ACC112 (cell line): ENCODE measurements at regions not wholly inside any gene's neighbourhood (a gene's known extent, or its start where the extent isn't known, plus 50 kb on each side); places are given as distances from the start of the nearest gene placed in this dataset.

ENCODE experiments used
- H2AFZ ChIP-seq: fragments of 200-600 bp; sonication (generic); one replicate; pipeline ENCODE4 v1.6.0; 2017; ENCODE audit warnings: antibody characterized with exemption, low read length; ENCODE audit not compliant: unreplicated experiment
- H3K27ac ChIP-seq: fragments of 200-600 bp; sonication (generic); 2 replicates; pipeline ENCODE4 v1.5.1; 2014; ENCODE audit warnings: low read depth, mild to moderate bottlenecking, antibody characterized with exemption, low read length, moderate library complexity
- H3K27me3 ChIP-seq: fragments of 200-600 bp; sonication (generic); 2 replicates; pipeline ENCODE4 v1.6.1; 2014; ENCODE audit warnings: mild to moderate bottlenecking, antibody characterized with exemption, low read length, moderate library complexity, mixed read lengths; ENCODE audit not compliant: insufficient read depth
- H3K36me3 ChIP-seq: fragments of 200-600 bp; sonication (generic); 2 replicates; pipeline ENCODE4 v1.6.1; 2016; ENCODE audit warnings: mild to moderate bottlenecking, antibody characterized with exemption, low read length, moderate library complexity, mixed read lengths; ENCODE audit not compliant: insufficient read depth
- H3K4me1 ChIP-seq: fragments of 200-600 bp; sonication (generic); one replicate; pipeline ENCODE4 v1.6.1; 2016; ENCODE audit warnings: low read length, mixed read lengths; ENCODE audit not compliant: insufficient read depth, unreplicated experiment, control insufficient read depth
- H3K4me3 ChIP-seq: fragments of 200-600 bp; sonication (generic); 2 replicates; pipeline ENCODE4 v1.5.1; 2014; ENCODE audit warnings: mild to moderate bottlenecking, low read depth, low read length
- H3K79me2 ChIP-seq: fragments of 200-600 bp; sonication (generic); one replicate; pipeline ENCODE4 v1.6.0; 2016; ENCODE audit warnings: low read length; ENCODE audit not compliant: control insufficient read depth, unreplicated experiment, insufficient read depth

GRCh38 chr5:44900273-44900954, 91.7 kb downstream of the MRPS30 start:
- Histone ChIP-seq H3K4me3 (no peak overlapping the region), H3K79me2 (no peaks in the 10 kb centered on the region), H2AFZ (no peak overlapping the region), H3K4me1 (no peaks in the 10 kb centered on the region), H3K27me3 (peaks cover 36% of the 10 kb centered on the region), H3K36me3 (no peaks in the 10 kb centered on the region), H3K27ac (no peak overlapping the region)

DNA sequence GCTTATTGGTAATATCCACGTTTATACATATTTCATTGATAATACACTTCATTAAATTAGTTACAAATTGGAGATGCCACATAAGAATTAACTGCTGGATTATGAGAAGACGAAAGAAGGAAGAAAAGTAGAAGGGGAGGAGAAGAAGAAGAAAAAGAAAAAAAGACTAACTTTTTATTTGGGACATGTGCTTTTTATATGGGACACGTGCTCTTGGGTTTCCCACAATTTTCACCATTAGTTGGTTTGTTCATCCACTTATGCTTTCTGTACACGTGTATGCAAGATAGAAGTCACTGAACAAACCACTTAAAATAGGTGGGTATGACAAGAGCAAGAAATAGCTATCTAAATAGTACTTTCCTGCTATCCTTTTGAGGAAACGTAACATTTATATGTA, 98.6 kb downstream of the MRPS30 start:
- Histone ChIP-seq H3K79me2 (no peaks in the 10 kb centered on the region), H3K4me1 (no peaks in the 10 kb centered on the region), H3K27ac (no peak overlapping the region), H3K4me3 (no peak overlapping the region), H2AFZ (no peak overlapping the region), H3K27me3 (peaks cover 9% of the 10 kb centered on the region; the same call in 1 of the 2 replicates), H3K36me3 (no peaks in the 10 kb centered on the region)

GRCh38 chr5:44909004-44909403, 100.3 kb downstream of the MRPS30 start:
- Histone ChIP-seq H3K79me2 (no peaks in the 10 kb centered on the region), H2AFZ (no peak overlapping the region), H3K4me3 (no peak overlapping the region), H3K27ac (no peak overlapping the region), H3K27me3 (peaks cover 21% of the 10 kb centered on the region), H3K4me1 (no peaks in the 10 kb centered on the region), H3K36me3 (no peaks in the 10 kb centered on the region)

DNA sequence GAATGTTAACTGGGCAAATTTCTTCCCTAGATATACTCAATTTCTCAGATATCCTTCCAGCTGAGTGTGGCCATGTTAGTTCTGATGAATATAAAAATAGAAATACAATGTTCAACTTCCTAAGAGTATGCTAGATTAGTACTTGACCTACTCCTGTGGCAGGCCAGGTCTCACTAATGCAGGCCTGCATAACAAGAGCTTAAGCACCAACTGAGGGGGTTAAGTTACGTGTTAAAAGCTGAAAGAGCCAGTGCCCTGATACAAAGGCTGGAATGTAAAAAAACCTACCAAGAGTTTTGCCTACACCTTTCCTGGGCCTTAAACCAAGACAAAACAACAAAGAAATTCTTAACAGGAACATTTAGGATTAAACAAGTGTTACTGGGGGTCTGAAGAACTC, 102.8 kb downstream of the MRPS30 start:
- Histone ChIP-seq H3K4me3 (no peak overlapping the region), H2AFZ (no peak overlapping the region), H3K79me2 (no peaks in the 10 kb centered on the region), H3K27ac (no peak overlapping the region), H3K4me1 (no peaks in the 10 kb centered on the region), H3K36me3 (no peaks in the 10 kb centered on the region), H3K27me3 (peaks cover 24% of the 10 kb centered on the region)

DNA sequence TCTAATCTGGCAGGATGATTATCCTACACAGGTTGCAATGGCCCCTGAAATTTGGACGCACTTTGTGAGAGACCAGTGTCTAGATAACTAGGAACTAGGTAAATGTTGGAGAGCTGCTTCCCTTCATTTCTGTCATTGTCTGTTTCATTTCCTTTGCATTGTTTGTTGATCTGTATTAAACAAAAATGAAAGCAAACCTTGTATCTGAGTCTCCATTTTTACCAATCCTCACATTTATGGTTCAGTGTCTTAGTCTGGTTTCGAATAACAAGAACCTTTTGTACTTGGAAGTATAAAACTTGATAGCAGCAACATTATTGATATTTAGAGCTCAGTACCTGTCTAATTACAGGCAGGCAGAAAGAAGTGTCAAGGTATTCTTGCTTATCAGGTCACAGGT, 105.5 kb downstream of the MRPS30 start:
- Histone ChIP-seq H3K4me3 (no peak overlapping the region), H2AFZ (no peak overlapping the region), H3K4me1 (no peaks in the 10 kb centered on the region), H3K27ac (no peak overlapping the region), H3K79me2 (no peaks in the 10 kb centered on the region), H3K36me3 (no peaks in the 10 kb centered on the region), H3K27me3 (peaks cover 43% of the 10 kb centered on the region)

DNA sequence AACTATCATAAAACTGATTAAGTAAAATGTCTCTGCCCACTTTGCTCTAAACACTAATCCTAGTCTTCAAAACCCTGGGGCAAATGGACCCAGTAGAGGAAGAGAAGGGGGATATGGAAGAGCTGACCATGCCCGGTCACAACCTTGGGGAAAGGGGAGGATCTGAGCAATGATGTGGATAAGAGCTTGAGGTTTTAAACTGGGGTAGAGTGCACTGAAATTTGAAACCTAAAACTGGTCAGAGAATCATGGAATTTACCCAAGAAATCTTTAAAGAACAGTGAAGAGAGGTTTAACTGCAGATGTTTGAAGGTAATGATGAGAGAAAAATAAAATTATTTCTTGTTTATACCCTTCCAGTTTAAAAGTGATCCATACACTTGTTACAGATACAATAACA, 110.8 kb downstream of the MRPS30 start:
- peaks cover 28% of the 10 kb centered on the region; the same call in 1 of the 2 replicates for H3K27me3 ChIP-seq
- no peaks in the 10 kb centered on the region for H3K36me3 ChIP-seq
- H3K27ac ChIP-seq: no peak overlapping the region
- H3K4me1 ChIP-seq: no peaks in the 10 kb centered on the region
- H2AFZ ChIP-seq: no peak overlapping the region
- no peaks in the 10 kb centered on the region for H3K79me2 ChIP-seq
- no peak overlapping the region for H3K4me3 ChIP-seq

DNA sequence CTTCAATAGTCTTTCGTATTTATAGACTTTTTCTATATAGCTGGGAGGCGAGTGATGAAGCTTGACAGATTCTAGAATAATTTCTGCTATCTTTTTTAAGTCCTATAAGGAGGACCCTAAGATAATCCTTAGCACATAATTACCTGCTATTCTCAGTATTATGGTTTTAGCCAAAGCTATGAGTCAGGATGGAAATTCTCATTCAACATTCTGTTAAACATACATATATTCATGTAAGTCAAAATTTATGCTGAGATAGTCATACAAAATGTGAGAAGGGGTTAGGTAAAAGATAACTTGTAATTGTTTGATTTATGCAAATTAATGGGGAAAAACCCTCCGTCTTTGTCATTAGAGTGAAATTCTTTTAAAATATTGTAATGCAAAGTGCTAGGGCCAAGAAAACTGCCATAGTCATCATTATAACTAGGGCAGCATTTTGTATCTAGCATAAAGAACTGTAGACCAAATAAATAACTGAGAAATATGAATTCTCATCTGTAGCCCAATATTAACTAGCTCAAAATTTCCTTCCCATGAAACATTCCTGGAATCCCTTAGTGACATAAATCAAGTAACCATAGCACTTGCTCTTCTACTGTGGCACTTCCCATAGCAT, 118.5 kb downstream of the MRPS30 start:
- no peak overlapping the region for H2AFZ ChIP-seq
- H3K27me3 ChIP-seq: no peaks in the 10 kb centered on the region
- no peak overlapping the region for H3K4me3 ChIP-seq
- no peaks in the 10 kb centered on the region for H3K36me3 ChIP-seq
- H3K79me2 ChIP-seq: no peaks in the 10 kb centered on the region
- no peaks in the 10 kb centered on the region for H3K4me1 ChIP-seq
- H3K27ac ChIP-seq: no peak overlapping the region

DNA sequence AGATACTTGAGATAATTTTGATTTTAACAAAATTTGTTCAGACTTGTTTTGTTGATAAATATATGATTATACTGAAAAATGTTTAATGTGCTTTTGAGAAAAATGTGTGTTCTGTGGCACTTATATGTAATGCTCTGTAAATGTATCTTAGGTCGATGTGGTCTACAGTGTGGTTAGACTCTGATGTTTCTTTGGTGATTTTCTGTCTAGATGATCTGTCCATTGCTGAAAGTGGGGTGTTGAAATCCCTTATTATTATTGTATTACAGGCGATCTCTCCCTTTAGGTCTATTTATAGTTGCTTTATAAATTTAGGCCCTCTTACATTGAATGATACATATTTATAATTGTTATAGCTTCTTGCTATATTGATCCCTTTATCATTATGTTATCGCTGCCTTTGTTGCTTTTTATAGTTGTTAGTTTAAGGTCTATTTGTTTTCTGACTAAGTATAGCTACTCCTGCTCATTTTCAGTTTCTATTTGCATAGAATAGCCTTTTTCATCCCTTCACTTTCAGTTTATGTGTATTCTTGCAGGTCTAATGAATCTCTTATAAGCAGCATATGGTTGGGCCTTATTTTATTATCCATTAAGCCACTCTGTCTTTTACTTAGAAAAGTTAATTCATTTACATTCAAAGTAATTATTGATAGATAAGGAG, 124.3 kb downstream of the MRPS30 start:
- no peaks in the 10 kb centered on the region for H3K79me2 ChIP-seq
- no peak overlapping the region for H3K27ac ChIP-seq
- peak overlapping the region; percentile 30; the same call in 1 of the 2 replicates for H3K4me3 ChIP-seq
- H2AFZ ChIP-seq: no peak overlapping the region
- H3K4me1 ChIP-seq: no peaks in the 10 kb centered on the region
- H3K36me3 ChIP-seq: no peaks in the 10 kb centered on the region
- H3K27me3 ChIP-seq: no peaks in the 10 kb centered on the region

DNA sequence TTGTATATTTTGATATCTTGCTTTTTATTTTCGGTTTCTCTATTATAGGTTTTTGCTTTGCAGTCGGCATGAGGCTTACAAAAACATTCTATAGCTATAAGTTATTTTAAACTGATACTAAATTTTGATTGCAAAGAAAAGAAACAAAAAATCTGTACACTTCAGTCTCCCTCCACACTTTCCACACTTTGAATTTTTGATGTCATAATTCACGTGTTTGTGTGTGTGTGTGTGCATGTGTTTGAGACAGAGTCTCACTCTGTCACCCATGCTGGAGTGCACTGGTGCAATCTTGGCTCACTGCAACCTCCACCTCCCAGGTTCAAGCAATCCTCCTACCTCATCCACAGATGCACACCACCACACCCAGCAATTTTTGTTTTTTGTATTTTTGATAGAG, 124.9 kb downstream of the MRPS30 start:
- Histone ChIP-seq H3K27me3 (no peaks in the 10 kb centered on the region), H3K4me1 (no peaks in the 10 kb centered on the region), H3K4me3 (no peak overlapping the region), H3K27ac (no peak overlapping the region), H3K79me2 (no peaks in the 10 kb centered on the region), H3K36me3 (no peaks in the 10 kb centered on the region), H2AFZ (no peak overlapping the region)

DNA sequence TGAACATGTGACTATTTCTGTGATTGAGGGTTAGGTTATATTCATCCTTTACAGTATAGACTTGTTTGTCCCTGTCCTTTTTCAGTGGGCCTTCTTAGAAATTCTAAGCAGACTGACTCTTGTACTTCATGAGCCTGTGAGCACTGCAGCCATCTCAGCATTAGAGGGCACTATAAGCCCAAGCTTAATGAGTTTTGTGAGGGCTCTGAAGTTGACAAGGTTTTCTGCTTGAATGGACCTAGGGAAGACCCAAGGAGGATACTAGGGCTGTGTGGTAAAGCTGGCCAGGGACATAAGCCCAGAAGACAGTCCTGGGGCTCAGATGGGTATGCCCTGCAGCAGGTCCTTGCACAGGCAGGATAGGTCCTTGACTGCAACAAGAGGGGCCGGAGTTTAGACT, 126.5 kb downstream of the MRPS30 start:
- Histone ChIP-seq H3K79me2 (no peaks in the 10 kb centered on the region), H3K36me3 (no peaks in the 10 kb centered on the region), H3K4me3 (no peak overlapping the region), H3K27me3 (no peaks in the 10 kb centered on the region), H2AFZ (no peak overlapping the region), H3K4me1 (no peaks in the 10 kb centered on the region), H3K27ac (no peak overlapping the region)

DNA sequence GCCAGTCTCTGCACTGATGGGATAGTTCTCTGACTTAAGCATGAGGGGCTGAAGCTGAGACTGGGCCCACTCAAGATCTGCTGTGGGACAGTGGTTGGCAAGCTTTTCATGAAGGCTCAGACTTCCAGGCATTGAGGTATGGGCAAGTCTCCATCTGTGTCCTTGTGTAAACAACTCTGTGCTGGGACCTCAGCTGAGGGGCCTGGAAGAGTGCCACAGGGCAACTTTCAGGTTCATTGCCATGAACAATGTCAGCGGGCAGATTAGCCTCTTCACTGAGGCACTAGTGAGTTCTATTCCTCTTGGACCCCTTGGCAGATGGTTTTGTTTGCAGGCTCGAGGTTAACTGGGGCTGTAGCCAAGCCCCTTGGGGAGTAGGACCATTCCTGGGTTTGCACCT, 127.1 kb downstream of the MRPS30 start:
- no peaks in the 10 kb centered on the region for H3K4me1 ChIP-seq
- H3K4me3 ChIP-seq: no peak overlapping the region
- no peaks in the 10 kb centered on the region for H3K36me3 ChIP-seq

More for the DNA sequence above, 127.1 kb downstream of the MRPS30 start:
- no peak overlapping the region for H2AFZ ChIP-seq
- H3K27me3 ChIP-seq: no peaks in the 10 kb centered on the region
- no peaks in the 10 kb centered on the region for H3K79me2 ChIP-seq
- H3K27ac ChIP-seq: no peak overlapping the region
